Sigmoid colon (tissue), 6 donors: ENCODE measurements at regions not wholly inside any gene's neighbourhood (a gene's known extent, or its start where the extent isn't known, plus 50 kb on each side); places are given as distances from the start of the nearest gene placed in this dataset.

ENCODE experiments used
- DNase-seq: peaks from one replicate; pipeline ENCODE4 v3.0.0-alpha.2; 2019
- H3K27ac ChIP-seq, 4 donors: fragments of 200-600 bp; sonication (generic); one replicate each; pipeline ENCODE4 v1.5.1; 2016 to 2019; ENCODE audit warnings: mild to moderate bottlenecking in 1 of 4
- H3K27me3 ChIP-seq, 3 donors: fragments of 200-600 bp; sonication (generic); one replicate each; pipeline ENCODE4 v1.5.1; 2019; ENCODE audit warnings: mild to moderate bottlenecking in 1 of 3
- H3K36me3 ChIP-seq, 4 donors: fragments of 200-600 bp; sonication (generic); one replicate each; pipeline ENCODE4 v1.5.1; 2016 to 2019
- H3K4me1 ChIP-seq, 4 donors: fragments of 200-600 bp; sonication (generic); one replicate each; pipeline ENCODE4 v1.5.1; 2017 to 2019
- H3K4me3 ChIP-seq, 4 donors: fragments of 200-600 bp; sonication (generic); one replicate each; pipeline ENCODE4 v1.5.1; 2017 to 2019; ENCODE audit warnings: mild to moderate bottlenecking in 2 of 4, moderate library complexity in 1 of 4
- H3K9me3 ChIP-seq, 4 donors: fragments of 200-600 bp in 3 of 4; sonication (generic) in 3 of 4; one replicate each; pipeline versions ENCODE4 v1.5.1 to v1.6.1; 2013 to 2019
- EP300 ChIP-seq, 4 donors: sonication (generic); formaldehyde crosslinking; IDR thresholded peaks; one replicate each; pipeline ENCODE4 v1.6.1; 2017; ENCODE audit warnings: antibody characterized with exemption in 4 of 4
- POLR2A ChIP-seq, 2 donors: fragments of 450-650 bp; IDR thresholded peaks; one replicate each; pipeline ENCODE4 v1.6.1; 2016; ENCODE audit warnings: antibody characterized with exemption in 2 of 2, mild to moderate bottlenecking in 2 of 2, moderate library complexity in 2 of 2
- POLR2AphosphoS5 ChIP-seq, 4 donors: sonication (generic); formaldehyde crosslinking; IDR thresholded peaks; one replicate each; pipeline ENCODE4 v1.6.1; 2017; ENCODE audit warnings: antibody characterized with exemption in 4 of 4
- WGBS, 2 donors: extraction: QIAGEN DNeasy Blood & Tissue Kit; methylation state at CpG; one replicate each; pipeline ENCODE4 v1.1.7; 2013; 5-methylcytosine and 5-hydroxymethylcytosine counted together
- intact Hi-C: fragments of 100-400 bp; cut with DNase I; formaldehyde crosslinking; loops from one replicate; pipeline ENCODE4 v1.15.1; 2023
- TF ChIP-seq, protein P1 (sequence below), 4 experiments: fragments of 450-650 bp in 3 of 4; fragments of 200-600 bp in 1 of 4; IDR thresholded peaks; one replicate each; pipeline ENCODE4 v1.5.1; 2016 to 2019; ENCODE audit warnings: antibody characterized with exemption in 4 of 4, mild to moderate bottlenecking in 3 of 4, moderate library complexity in 2 of 4
- donor health status: healthy with polysubstance abuse.
- donor health status: healthy.

DNA sequence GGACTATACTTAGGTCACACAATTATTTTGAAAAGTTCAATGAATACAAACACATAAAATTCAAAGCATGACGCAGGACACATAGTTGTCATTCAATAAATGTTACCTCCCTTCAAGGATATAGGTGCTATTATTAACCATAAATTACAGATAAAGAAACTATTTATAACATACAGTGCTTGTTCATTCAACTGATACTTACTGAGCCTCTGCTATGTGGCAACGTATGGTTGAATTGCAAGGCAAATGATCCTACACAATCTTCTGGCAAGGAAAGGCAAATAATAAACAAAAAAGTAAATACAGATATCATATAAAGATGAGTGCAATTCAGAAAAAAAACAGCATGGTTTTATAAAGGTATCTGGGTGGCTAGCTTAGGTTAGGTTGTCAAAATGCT is 614.7 kb downstream of the LTN1 start:
- 67 to 87% methylated on average over 2 of the region's 2 CpGs for WGBS, 2 donors
- no peaks in the 10 kb centered on the region for H3K4me1 ChIP-seq
- H3K27ac ChIP-seq, result no peak overlapping the region
- no peaks in the 10 kb centered on the region for H3K9me3 ChIP-seq
- DNase-seq, result no peak
- TF ChIP-seq POLR2AphosphoS5 (IDR thresholded peaks at IDR 0.05), result no peak
- TF ChIP-seq, protein P1, sequence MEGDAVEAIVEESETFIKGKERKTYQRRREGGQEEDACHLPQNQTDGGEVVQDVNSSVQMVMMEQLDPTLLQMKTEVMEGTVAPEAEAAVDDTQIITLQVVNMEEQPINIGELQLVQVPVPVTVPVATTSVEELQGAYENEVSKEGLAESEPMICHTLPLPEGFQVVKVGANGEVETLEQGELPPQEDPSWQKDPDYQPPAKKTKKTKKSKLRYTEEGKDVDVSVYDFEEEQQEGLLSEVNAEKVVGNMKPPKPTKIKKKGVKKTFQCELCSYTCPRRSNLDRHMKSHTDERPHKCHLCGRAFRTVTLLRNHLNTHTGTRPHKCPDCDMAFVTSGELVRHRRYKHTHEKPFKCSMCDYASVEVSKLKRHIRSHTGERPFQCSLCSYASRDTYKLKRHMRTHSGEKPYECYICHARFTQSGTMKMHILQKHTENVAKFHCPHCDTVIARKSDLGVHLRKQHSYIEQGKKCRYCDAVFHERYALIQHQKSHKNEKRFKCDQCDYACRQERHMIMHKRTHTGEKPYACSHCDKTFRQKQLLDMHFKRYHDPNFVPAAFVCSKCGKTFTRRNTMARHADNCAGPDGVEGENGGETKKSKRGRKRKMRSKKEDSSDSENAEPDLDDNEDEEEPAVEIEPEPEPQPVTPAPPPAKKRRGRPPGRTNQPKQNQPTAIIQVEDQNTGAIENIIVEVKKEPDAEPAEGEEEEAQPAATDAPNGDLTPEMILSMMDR (IDR thresholded peaks at IDR 0.05), result no peak
- no peak for TF ChIP-seq POLR2A (IDR thresholded peaks at IDR 0.05)
- no peak for TF ChIP-seq EP300 (IDR thresholded peaks at IDR 0.05)
- H3K4me3 ChIP-seq, result no peak overlapping the region
- intact Hi-C loops, result no loop called here
- no peaks in the 10 kb centered on the region for H3K27me3 ChIP-seq
- no peaks in the 10 kb centered on the region for H3K36me3 ChIP-seq

DNA sequence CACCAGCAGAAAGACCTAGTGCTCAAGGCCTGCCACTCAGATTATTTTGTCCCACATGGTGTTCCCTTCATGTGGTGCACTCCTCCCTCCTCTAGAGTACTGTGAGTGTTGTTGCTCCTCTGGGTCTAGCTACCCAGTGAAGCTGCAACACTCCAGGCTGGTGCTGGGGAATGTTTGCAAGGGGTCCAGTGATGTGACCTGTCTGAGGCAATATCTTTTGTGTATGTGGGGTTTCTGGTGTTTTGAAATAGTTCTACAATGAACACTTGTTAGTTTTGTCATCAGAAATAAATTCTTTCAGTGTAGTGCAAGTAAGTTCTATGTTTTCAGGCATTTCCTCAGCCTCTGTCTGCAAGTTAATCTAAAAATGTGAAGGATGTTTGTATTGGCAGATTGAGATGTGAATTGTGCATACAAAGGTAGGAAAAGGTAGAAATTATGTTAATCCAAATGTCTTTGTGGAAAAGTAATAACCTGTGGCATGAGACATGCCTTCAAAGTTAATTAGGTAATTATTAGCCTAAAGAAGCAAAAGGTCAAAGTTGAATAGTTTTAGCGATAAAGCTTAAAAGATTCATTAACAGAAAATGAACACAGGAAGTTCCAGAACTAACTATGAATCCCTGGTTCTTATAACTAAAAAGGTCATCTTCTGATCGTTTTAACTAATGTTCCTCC is 616.8 kb downstream of the LTN1 start:
- no peak for DNase-seq
- H3K36me3 ChIP-seq, result no peaks in the 10 kb centered on the region
- intact Hi-C loops, result no loop called here
- peaks cover 0 to 10% (median 3%) of the 10 kb centered on the region in 4 donors for H3K9me3 ChIP-seq
- no peak overlapping the region for H3K4me3 ChIP-seq
- TF ChIP-seq POLR2AphosphoS5 (IDR thresholded peaks at IDR 0.05) (no peak), POLR2A (IDR thresholded peaks at IDR 0.05) (no peak), EP300 (IDR thresholded peaks at IDR 0.05) (no peak)
- H3K4me1 ChIP-seq, result no peaks in the 10 kb centered on the region
- no peaks in the 10 kb centered on the region for H3K27me3 ChIP-seq
- H3K27ac ChIP-seq, result no peak overlapping the region
- WGBS, 2 donors, result 88 to 90% methylated on average over 2 of the region's 2 CpGs

DNA sequence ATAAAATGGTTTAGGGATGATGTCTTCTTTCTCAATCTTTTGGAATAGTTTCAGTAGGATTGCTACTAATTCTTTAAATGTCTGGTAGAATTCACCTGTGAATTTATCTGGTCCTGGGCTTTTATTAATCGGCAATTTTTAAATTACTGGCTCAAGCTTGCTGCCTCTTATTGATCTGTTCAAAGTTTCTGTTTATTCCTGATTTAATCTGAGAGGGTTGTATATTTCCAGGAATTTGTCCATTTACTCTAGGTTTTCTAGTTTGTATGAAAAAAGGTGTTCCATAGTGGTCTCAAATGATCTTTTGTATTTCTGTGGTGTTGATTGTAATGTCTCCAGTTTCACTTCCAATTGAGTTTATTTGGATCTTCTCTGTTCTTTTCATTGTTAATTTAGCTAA is 617.8 kb downstream of the LTN1 start:
- TF ChIP-seq POLR2AphosphoS5 (IDR thresholded peaks at IDR 0.05), result no peak
- no peak for DNase-seq
- WGBS, 2 donors, result 92 to 95% methylated on average over 1 of the region's 1 CpG
- no peaks in the 10 kb centered on the region for H3K27me3 ChIP-seq
- intact Hi-C loops, result no loop called here
- H3K4me3 ChIP-seq, result no peak overlapping the region
- H3K4me1 ChIP-seq, result no peaks in the 10 kb centered on the region
- H3K27ac ChIP-seq, result no peak overlapping the region
- H3K36me3 ChIP-seq, result no peaks in the 10 kb centered on the region
- peaks cover 0 to 10% (median 3%) of the 10 kb centered on the region in 4 donors for H3K9me3 ChIP-seq

DNA sequence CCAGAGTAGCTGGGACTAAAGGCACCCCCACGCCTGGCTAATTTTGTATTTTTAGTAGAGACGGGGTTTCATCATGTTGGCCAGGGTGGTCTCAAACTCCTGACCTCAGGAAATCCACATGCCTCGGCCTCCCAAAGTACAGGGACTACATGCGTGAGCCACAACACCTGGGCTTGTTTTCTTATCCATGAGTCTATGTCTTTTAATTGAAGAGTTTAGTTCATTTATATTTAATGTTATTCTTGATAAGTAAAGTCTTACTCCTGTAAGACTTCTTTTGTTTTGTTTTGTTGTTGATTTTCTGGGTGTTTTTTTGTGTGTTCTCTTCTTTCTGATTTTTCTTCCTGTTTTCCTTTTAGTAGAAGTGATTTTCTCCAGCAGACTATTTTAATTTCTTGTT is 621.0 kb downstream of the LTN1 start:
- WGBS, 2 donors, result 81 to 88% methylated on average over 4 of the region's 4 CpGs
- no peak overlapping the region for H3K27ac ChIP-seq
- no peaks in the 10 kb centered on the region for H3K27me3 ChIP-seq
- intact Hi-C loops, result no loop called here
- no peak for DNase-seq
- H3K4me1 ChIP-seq, result no peaks in the 10 kb centered on the region
- H3K36me3 ChIP-seq, result no peaks in the 10 kb centered on the region
- no peak for TF ChIP-seq EP300 (IDR thresholded peaks at IDR 0.05)
- TF ChIP-seq POLR2AphosphoS5 (IDR thresholded peaks at IDR 0.05), result no peak
- TF ChIP-seq POLR2A (IDR thresholded peaks at IDR 0.05), result no peak
- TF ChIP-seq, protein P1 (IDR thresholded peaks at IDR 0.05), result no peak
- peaks cover 0 to 10% (median 3%) of the 10 kb centered on the region in 4 donors for H3K9me3 ChIP-seq
- H3K4me3 ChIP-seq, result no peak overlapping the region

DNA sequence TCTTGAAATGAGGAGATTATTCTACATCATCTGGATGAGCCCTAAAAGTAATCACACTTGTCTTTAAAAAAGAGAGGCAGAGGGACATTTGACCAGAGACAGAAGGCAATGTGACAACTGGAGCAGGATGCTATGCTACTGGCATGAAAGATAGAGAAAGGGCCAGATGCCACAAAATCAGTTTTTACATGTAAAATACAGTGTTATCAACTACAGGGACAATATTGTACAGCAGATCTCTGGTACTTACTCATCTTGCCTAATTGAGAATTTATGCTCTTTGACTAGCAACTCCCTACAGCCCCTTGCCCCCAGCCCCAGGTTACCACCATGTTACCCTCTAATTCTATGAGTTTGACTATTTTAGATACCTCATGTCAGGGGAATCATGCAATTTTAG is 633.4 kb downstream of the LTN1 start:
- H3K27me3 ChIP-seq, result no peaks in the 10 kb centered on the region
- H3K4me3 ChIP-seq, result no peak overlapping the region
- H3K27ac ChIP-seq, result no peak overlapping the region
- no peak for DNase-seq
- TF ChIP-seq POLR2A (IDR thresholded peaks at IDR 0.05), result no peak
- no peak for TF ChIP-seq POLR2AphosphoS5 (IDR thresholded peaks at IDR 0.05)
- TF ChIP-seq, protein P1 (IDR thresholded peaks at IDR 0.05), result no peak
- no peak for TF ChIP-seq EP300 (IDR thresholded peaks at IDR 0.05)
- intact Hi-C loops, result no loop called here
- H3K9me3 ChIP-seq, result no peaks in the 10 kb centered on the region
- no peaks in the 10 kb centered on the region for H3K36me3 ChIP-seq
- no peaks in the 10 kb centered on the region for H3K4me1 ChIP-seq

DNA sequence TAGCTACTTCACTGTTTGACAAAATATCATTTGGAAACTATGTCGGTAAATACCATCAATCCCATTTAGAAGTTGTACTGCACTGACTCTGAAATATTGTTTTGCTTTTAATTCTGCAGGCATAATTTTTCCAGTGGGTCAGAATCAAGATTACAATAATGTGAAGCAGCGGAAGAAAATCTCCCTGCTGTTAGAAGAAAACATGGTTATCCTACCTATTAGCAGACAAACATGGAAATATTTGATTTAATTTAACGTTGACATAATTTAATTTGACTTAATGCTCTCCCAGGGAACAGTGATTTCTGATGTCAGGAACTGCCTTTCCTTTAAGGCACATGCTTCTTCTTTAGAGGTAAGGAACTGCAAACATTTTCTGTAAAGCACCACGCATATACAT is 634.0 kb downstream of the LTN1 start:
- Histone ChIP-seq H3K27ac (no peak overlapping the region), H3K4me3 (no peak overlapping the region), H3K36me3 (no peaks in the 10 kb centered on the region), H3K4me1 (no peaks in the 10 kb centered on the region), H3K27me3 (no peaks in the 10 kb centered on the region), H3K9me3 (no peaks in the 10 kb centered on the region)
- DNase-seq, result no peak
- TF ChIP-seq, protein P1 (IDR thresholded peaks at IDR 0.05), result no peak
- TF ChIP-seq EP300 (IDR thresholded peaks at IDR 0.05) (no peak), POLR2AphosphoS5 (IDR thresholded peaks at IDR 0.05) (no peak), POLR2A (IDR thresholded peaks at IDR 0.05) (no peak)
- intact Hi-C loops, result no loop called here
- WGBS, 2 donors, result 87 to 88% methylated on average over 4 of the region's 4 CpGs
